Tibial nerve (tissue), 4 donors: ENCODE measurements at regions not wholly inside any gene's neighbourhood (a gene's known extent, or its start where the extent isn't known, plus 50 kb on each side); places are given as distances from the start of the nearest gene placed in this dataset.

Experiments
- DNase-seq, 2 donors: peaks; one replicate each; pipeline ENCODE4 v3.0.0-alpha.2; 2019; ENCODE audit warnings: low spot score in 2 of 2
- H3K27ac ChIP-seq, 4 donors: fragments of 200-600 bp; sonication (generic) in 3 of 4; one replicate each; pipeline ENCODE4 v1.5.1; 2017 to 2019; ENCODE audit warnings: mild to moderate bottlenecking in 1 of 4
- H3K27me3 ChIP-seq, 2 donors: fragments of 200-600 bp; sonication (generic) in 1 of 2; one replicate each; pipeline versions ENCODE4 v1.5.1 to v1.6.0; 2017 to 2019
- H3K36me3 ChIP-seq, 3 donors: fragments of 200-600 bp; sonication (generic); one replicate each; pipeline ENCODE4 v1.5.1; 2018 to 2019
- H3K4me1 ChIP-seq, 4 donors: fragments of 200-600 bp; sonication (generic) in 3 of 4; one replicate each; pipeline ENCODE4 v1.5.1; 2017 to 2019
- H3K4me3 ChIP-seq, 4 donors: fragments of 200-600 bp; sonication (generic) in 3 of 4; one replicate each; pipeline ENCODE4 v1.5.1; 2017 to 2019; ENCODE audit warnings: mild to moderate bottlenecking in 1 of 4, moderate library complexity in 1 of 4
- H3K9me3 ChIP-seq, 4 donors: fragments of 200-600 bp; sonication (generic) in 3 of 4; one replicate each; pipeline ENCODE4 v1.5.1; 2017 to 2019
- EP300 ChIP-seq, 2 donors: sonication (generic); formaldehyde crosslinking; IDR thresholded peaks; one replicate each; pipeline ENCODE4 v1.6.1; 2017; ENCODE audit warnings: antibody characterized with exemption in 2 of 2, mild to moderate bottlenecking in 1 of 2
- POLR2A ChIP-seq, 2 donors: fragments of 450-650 bp; IDR thresholded peaks; one replicate each; pipeline ENCODE4 v1.6.1; 2017; ENCODE audit warnings: antibody characterized with exemption in 2 of 2, mild to moderate bottlenecking in 2 of 2, moderate library complexity in 2 of 2
- WGBS, 2 donors: methylation state at CpG; one replicate each; pipeline ENCODE4 v1.1.5; 2018; 5-methylcytosine and 5-hydroxymethylcytosine counted together
- TF ChIP-seq, protein P1 (sequence below), 5 experiments: fragments of 200-600 bp in 3 of 5; fragments of 450-650 bp in 2 of 5; sonication (generic) in 3 of 5; IDR thresholded peaks; one replicate each; pipeline ENCODE4 v1.5.1; 2016 to 2019; ENCODE audit warnings: antibody characterized with exemption in 5 of 5, mild to moderate bottlenecking in 3 of 5, moderate library complexity in 2 of 5

DNA sequence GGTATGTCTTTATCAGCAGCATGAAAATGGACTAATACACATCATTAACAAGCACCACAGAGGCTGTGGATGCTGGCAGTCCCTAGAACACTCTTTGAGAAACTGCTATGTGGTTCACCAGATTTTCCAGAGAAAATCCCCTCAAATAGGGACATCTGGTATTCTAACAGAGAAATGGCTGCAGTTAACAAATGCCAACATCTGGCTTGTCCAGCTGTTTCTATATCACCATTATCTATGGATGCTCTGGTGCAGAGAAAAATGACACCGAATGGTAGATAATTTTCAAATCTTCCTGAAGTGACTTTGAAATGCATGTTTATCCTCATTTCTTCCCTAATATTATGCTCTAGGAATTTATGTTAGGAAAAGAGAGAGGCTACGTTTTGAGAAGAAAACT lies 403.5 kb upstream of the PROX1 start:
- H3K27me3 ChIP-seq = no peaks in the 10 kb centered on the region

DNA sequence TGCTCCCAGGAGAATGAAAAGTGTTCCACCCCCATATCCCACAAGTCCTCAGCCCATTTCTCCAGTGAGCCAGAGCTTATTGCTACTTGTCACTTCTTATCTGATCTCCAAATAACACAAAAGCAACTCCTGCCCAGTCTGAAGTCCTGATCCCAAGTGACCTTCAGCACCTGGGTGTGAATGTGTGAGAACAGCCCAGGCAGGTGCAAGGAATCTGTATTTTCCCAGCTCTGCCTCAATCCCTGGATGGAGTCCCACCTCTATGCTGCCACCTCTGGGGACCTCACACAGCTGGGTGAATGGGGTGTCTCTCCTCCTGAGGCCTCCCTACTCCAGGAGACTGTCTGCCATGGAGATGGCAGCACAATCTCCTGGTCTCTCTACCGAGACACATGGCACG lies 402.4 kb upstream of the PROX1 start:
- no peaks in the 10 kb centered on the region for H3K4me1 ChIP-seq
- 89 to 100% methylated on average over 2 of the region's 2 CpGs for WGBS, 2 donors
- TF ChIP-seq, protein P1, sequence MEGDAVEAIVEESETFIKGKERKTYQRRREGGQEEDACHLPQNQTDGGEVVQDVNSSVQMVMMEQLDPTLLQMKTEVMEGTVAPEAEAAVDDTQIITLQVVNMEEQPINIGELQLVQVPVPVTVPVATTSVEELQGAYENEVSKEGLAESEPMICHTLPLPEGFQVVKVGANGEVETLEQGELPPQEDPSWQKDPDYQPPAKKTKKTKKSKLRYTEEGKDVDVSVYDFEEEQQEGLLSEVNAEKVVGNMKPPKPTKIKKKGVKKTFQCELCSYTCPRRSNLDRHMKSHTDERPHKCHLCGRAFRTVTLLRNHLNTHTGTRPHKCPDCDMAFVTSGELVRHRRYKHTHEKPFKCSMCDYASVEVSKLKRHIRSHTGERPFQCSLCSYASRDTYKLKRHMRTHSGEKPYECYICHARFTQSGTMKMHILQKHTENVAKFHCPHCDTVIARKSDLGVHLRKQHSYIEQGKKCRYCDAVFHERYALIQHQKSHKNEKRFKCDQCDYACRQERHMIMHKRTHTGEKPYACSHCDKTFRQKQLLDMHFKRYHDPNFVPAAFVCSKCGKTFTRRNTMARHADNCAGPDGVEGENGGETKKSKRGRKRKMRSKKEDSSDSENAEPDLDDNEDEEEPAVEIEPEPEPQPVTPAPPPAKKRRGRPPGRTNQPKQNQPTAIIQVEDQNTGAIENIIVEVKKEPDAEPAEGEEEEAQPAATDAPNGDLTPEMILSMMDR (IDR thresholded peaks at IDR 0.05) = no peak
- TF ChIP-seq POLR2A (IDR thresholded peaks at IDR 0.05) (no peak), EP300 (IDR thresholded peaks at IDR 0.05) (no peak)
- no peaks in the 10 kb centered on the region for H3K9me3 ChIP-seq
- no peak for DNase-seq
- H3K4me3 ChIP-seq = no peak overlapping the region
- H3K36me3 ChIP-seq = no peaks in the 10 kb centered on the region
- no peaks in the 10 kb centered on the region for H3K27me3 ChIP-seq
- H3K27ac ChIP-seq = no peak overlapping the region

More for the DNA sequence above, 403.5 kb upstream of the PROX1 start:
- no peak for DNase-seq
- Histone ChIP-seq H3K27ac (no peak overlapping the region), H3K4me3 (no peak overlapping the region), H3K36me3 (no peaks in the 10 kb centered on the region), H3K9me3 (no peaks in the 10 kb centered on the region), H3K4me1 (no peaks in the 10 kb centered on the region)
- WGBS, 2 donors = 73 to 80% methylated on average over 2 of the region's 2 CpGs
- no peak for TF ChIP-seq POLR2A (IDR thresholded peaks at IDR 0.05)
- no peak for TF ChIP-seq EP300 (IDR thresholded peaks at IDR 0.05)
- TF ChIP-seq, protein P1 (IDR thresholded peaks at IDR 0.05) = no peak

DNA sequence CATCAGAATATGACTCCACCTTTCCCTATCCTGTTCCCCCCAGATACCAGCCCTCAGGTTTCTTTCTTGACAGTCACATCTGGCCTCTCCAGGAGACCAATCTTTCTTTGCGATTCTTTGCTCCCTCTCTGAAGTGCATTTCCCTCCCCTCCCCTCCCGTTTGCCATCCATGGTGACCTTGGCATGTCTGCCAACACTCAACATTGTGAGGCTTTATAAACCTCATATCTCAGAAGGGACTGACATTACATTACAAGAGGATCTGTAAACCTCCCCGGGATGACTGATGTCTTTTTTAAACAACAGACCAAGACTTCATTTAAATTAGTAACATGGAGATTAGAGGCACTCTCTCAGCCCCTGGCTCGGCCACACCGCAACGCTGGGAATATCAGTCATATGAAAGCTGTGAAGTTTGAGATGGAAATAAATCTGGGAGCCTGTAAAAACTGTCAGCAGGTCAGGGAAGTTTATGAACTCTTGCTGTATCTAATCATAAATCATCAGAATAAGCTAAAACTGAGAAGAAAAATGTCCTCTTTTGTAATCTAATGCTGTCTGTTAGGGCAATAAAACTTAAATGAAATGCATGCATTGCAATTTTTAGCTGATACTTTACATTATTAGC lies 401.7 kb upstream of the PROX1 start:
- no peaks in the 10 kb centered on the region for H3K36me3 ChIP-seq
- H3K27me3 ChIP-seq = no peaks in the 10 kb centered on the region
- H3K4me3 ChIP-seq = no peak overlapping the region
- no peaks in the 10 kb centered on the region for H3K9me3 ChIP-seq
- TF ChIP-seq, protein P1 (IDR thresholded peaks at IDR 0.05) = no peak
- no peak for TF ChIP-seq EP300 (IDR thresholded peaks at IDR 0.05)
- TF ChIP-seq POLR2A (IDR thresholded peaks at IDR 0.05) = no peak
- 26 to 35% methylated on average over 6 of the region's 6 CpGs for WGBS, 2 donors
- no peak overlapping the region for H3K27ac ChIP-seq
- no peak for DNase-seq
- no peaks in the 10 kb centered on the region for H3K4me1 ChIP-seq

DNA sequence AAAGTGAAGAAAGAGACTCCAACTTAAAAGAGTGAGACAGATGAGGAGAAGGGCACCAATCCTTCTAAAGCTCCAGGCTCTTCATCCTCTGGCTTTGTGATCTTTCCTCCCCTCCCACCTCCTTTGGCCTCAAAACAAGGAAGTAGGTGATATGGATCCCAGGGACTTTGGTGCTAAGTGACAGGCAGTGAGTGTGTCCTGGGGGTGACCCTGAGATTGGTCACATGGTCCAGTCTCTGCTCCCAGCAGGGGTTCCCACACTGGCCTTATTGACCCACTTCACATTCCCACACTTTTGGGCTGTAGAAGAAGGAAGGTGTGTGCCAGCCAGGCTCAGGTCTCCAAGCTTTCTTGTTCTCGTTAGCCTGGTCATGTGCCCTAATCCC lies 401.2 kb upstream of the PROX1 start:
- Histone ChIP-seq H3K9me3 (no peaks in the 10 kb centered on the region), H3K36me3 (no peaks in the 10 kb centered on the region), H3K4me1 (no peaks in the 10 kb centered on the region), H3K27ac (no peak overlapping the region), H3K27me3 (no peaks in the 10 kb centered on the region), H3K4me3 (no peak overlapping the region)
- WGBS, 2 donors = 29 to 71% methylated on average over 1 of the region's 1 CpG
- TF ChIP-seq, protein P1 (IDR thresholded peaks at IDR 0.05) = no peak
- TF ChIP-seq POLR2A (IDR thresholded peaks at IDR 0.05) = no peak
- TF ChIP-seq EP300 (IDR thresholded peaks at IDR 0.05) = no peak
- no peak for DNase-seq

DNA sequence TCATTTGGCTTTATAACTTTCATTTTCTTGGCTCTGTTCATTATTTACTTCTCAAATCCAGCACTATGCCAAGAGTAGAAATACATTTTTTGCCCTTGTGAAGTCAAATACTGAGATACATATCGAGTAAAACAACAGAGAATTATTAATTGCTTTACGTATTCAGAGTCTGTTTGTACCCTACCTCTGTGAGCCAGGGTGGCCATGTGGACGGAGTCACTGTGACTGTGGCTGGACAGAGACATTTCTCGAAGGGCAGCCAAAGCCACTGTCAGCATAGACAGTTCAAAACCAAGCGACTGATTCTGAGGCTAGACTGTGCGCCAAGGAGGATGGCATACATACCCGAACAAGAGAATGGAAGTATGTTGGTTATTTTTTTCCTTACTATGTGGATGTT lies 391.0 kb upstream of the PROX1 start:
- TF ChIP-seq POLR2A (IDR thresholded peaks at IDR 0.05) (no peak), EP300 (IDR thresholded peaks at IDR 0.05) (no peak)
- TF ChIP-seq, protein P1 (IDR thresholded peaks at IDR 0.05) = no peak
- WGBS, 2 donors = 87 to 88% methylated on average over 7 of the region's 7 CpGs
- H3K9me3 ChIP-seq = no peaks in the 10 kb centered on the region
- H3K36me3 ChIP-seq = no peaks in the 10 kb centered on the region
- H3K27ac ChIP-seq = no peak overlapping the region
- H3K4me1 ChIP-seq = no peaks in the 10 kb centered on the region
- no peak overlapping the region for H3K4me3 ChIP-seq
- no peaks in the 10 kb centered on the region for H3K27me3 ChIP-seq
- DNase-seq = no peak
